ENCODE measurements at regions not wholly inside any gene's neighbourhood (a gene's known extent, or its start where the extent isn't known, plus 50 kb on each side); places are given as distances from the start of the nearest gene placed in this dataset.

- no peak for TF ChIP-seq EZH2 (IDR thresholded peaks at IDR 0.05; ENCODE audit: low read length, missing control alignments)
- no peak for TF ChIP-seq CTCF (conservative IDR thresholded peaks at IDR 0.05 in 1 of 2, IDR thresholded peaks at IDR 0.05 in 1 of 2; ENCODE audit: low read depth in 1 of 2, low read length in 2 of 2)
- Histone ChIP-seq H3K27ac (ENCODE audit: insufficient read depth, low read length) (no peak overlapping the region), H3K9me3 (ENCODE audit: control insufficient read depth, insufficient read depth, low read depth, low read length) (no peaks in the 10 kb centered on the region), H3K4me2 (ENCODE audit: extremely low read depth, insufficient read depth, low read length) (no peak overlapping the region), H4K20me1 (ENCODE audit: control insufficient read depth, extremely low read depth, insufficient read depth, low read length) (no peaks in the 10 kb centered on the region), H3K4me1 (ENCODE audit: control insufficient read depth, extremely low read depth, insufficient read depth, low read length) (no peaks in the 10 kb centered on the region), H3K4me3 (replicated peaks in 1 of 4; ENCODE audit: control extremely low read depth in 1 of 4, insufficient read depth in 1 of 4, low read depth in 3 of 4, low read length in 4 of 4) (no peak overlapping the region), H2AFZ (ENCODE audit: low read length) (no peak overlapping the region), H3K79me2 (ENCODE audit: control insufficient read depth, insufficient read depth, low read length) (no peaks in the 10 kb centered on the region), H3K27me3 (ENCODE audit: control insufficient read depth, insufficient read depth, low read length) (no peaks in the 10 kb centered on the region), H3K36me3 (ENCODE audit: control insufficient read depth, insufficient read depth, low read length) (no peaks in the 10 kb centered on the region), H3K9ac (ENCODE audit: insufficient read depth, low read length) (no peak overlapping the region)
- no peak for DNase-seq (ENCODE audit: low read depth in 2 of 2)
Measured at GRCh38 chr2:78035804-78036203, 513.6 kb upstream of the LRRTM4 start.

GRCh38 chr2:78051480-78051879, 529.3 kb upstream of the LRRTM4 start:
- TF ChIP-seq CTCF (conservative IDR thresholded peaks at IDR 0.05 in 1 of 2, IDR thresholded peaks at IDR 0.05 in 1 of 2; ENCODE audit: low read depth in 1 of 2, low read length in 2 of 2) (no peak), EZH2 (IDR thresholded peaks at IDR 0.05; ENCODE audit: low read length, missing control alignments) (no peak)
- H3K4me1 ChIP-seq (ENCODE audit: control insufficient read depth, extremely low read depth, insufficient read depth, low read length): no peaks in the 10 kb centered on the region

GRCh38 chr2:78056976-78057375, 534.8 kb upstream of the LRRTM4 start:
- Histone ChIP-seq H3K4me1 (ENCODE audit: control insufficient read depth, extremely low read depth, insufficient read depth, low read length) (no peaks in the 10 kb centered on the region), H3K27me3 (ENCODE audit: control insufficient read depth, insufficient read depth, low read length) (no peaks in the 10 kb centered on the region), H3K9ac (ENCODE audit: insufficient read depth, low read length) (no peak overlapping the region), H3K4me2 (ENCODE audit: extremely low read depth, insufficient read depth, low read length) (no peak overlapping the region), H3K79me2 (ENCODE audit: control insufficient read depth, insufficient read depth, low read length) (no peaks in the 10 kb centered on the region), H4K20me1 (ENCODE audit: control insufficient read depth, extremely low read depth, insufficient read depth, low read length) (no peaks in the 10 kb centered on the region), H3K36me3 (ENCODE audit: control insufficient read depth, insufficient read depth, low read length) (no peaks in the 10 kb centered on the region), H3K27ac (ENCODE audit: insufficient read depth, low read length) (no peak overlapping the region), H2AFZ (ENCODE audit: low read length) (no peak overlapping the region), H3K4me3 (replicated peaks in 1 of 4; ENCODE audit: control extremely low read depth in 1 of 4, insufficient read depth in 1 of 4, low read depth in 3 of 4, low read length in 4 of 4) (no peak overlapping the region), H3K9me3 (ENCODE audit: control insufficient read depth, insufficient read depth, low read depth, low read length) (no peaks in the 10 kb centered on the region)
- TF ChIP-seq CTCF (conservative IDR thresholded peaks at IDR 0.05 in 1 of 2, IDR thresholded peaks at IDR 0.05 in 1 of 2; ENCODE audit: low read depth in 1 of 2, low read length in 2 of 2) (no peak), EZH2 (IDR thresholded peaks at IDR 0.05; ENCODE audit: low read length, missing control alignments) (no peak)
- no peak for DNase-seq (ENCODE audit: low read depth in 2 of 2)

More at GRCh38 chr2:78051480-78051879, 529.3 kb upstream of the LRRTM4 start:
- Histone ChIP-seq H3K36me3 (ENCODE audit: control insufficient read depth, insufficient read depth, low read length) (no peaks in the 10 kb centered on the region), H4K20me1 (ENCODE audit: control insufficient read depth, extremely low read depth, insufficient read depth, low read length) (no peaks in the 10 kb centered on the region), H3K27ac (ENCODE audit: insufficient read depth, low read length) (no peak overlapping the region), H2AFZ (ENCODE audit: low read length) (no peak overlapping the region), H3K9me3 (ENCODE audit: control insufficient read depth, insufficient read depth, low read depth, low read length) (no peaks in the 10 kb centered on the region), H3K79me2 (ENCODE audit: control insufficient read depth, insufficient read depth, low read length) (no peaks in the 10 kb centered on the region), H3K27me3 (ENCODE audit: control insufficient read depth, insufficient read depth, low read length) (no peaks in the 10 kb centered on the region), H3K9ac (ENCODE audit: insufficient read depth, low read length) (no peak overlapping the region), H3K4me3 (replicated peaks in 1 of 4; ENCODE audit: control extremely low read depth in 1 of 4, insufficient read depth in 1 of 4, low read depth in 3 of 4, low read length in 4 of 4) (no peak overlapping the region), H3K4me2 (ENCODE audit: extremely low read depth, insufficient read depth, low read length) (no peak overlapping the region)
- DNase-seq (ENCODE audit: low read depth in 2 of 2): no peak
